ENCODE measurements at regions not wholly inside any gene's neighbourhood (a gene's known extent, or its start where the extent isn't known, plus 50 kb on each side); places are given as distances from the start of the nearest gene placed in this dataset.
A peak's percentile ranks its signal among the peaks of the same experiment; 100 is the strongest.
"Not testable (repeated sequence)": the region's sequence is repeated elsewhere in the genome, so short reads cannot be mapped to it uniquely, and the experiment has no call there.

GRCh38 chr15:85289677-85290365, 90.6 kb upstream of the AKAP13 start:
- DNase-seq: peak; percentile 67
- 51 to 53% methylated on average over 6 of the region's 6 CpGs for WGBS, 2 experiments (ENCODE audit: insufficient coverage in 1 of 2, insufficient read length in 1 of 2)
- Mint-ChIP-seq H3K27me3 (ENCODE audit: insufficient read depth) (peaks cover 12% of the 10 kb centered on the region), H3K4me3 (no peak overlapping the region), H3K27ac (no peak overlapping the region), H3K4me1 (no peaks in the 10 kb centered on the region), H3K9me3 (no peaks in the 10 kb centered on the region), H3K36me3 (ENCODE audit: low read depth) (no peaks in the 10 kb centered on the region)
- no peak overlapping the region for H3K4me3 ChIP-seq (ENCODE audit: low read length)
- no peaks in the 10 kb centered on the region for H3K36me3 ChIP-seq (ENCODE audit: control insufficient read depth, insufficient read depth, low read length)
- peaks cover 10% of the 10 kb centered on the region for H3K27me3 ChIP-seq (ENCODE audit: control insufficient read depth, insufficient read depth, low read length, poor library complexity, severe bottlenecking)
- H3K9ac ChIP-seq (ENCODE audit: extremely low read depth, low read length, poor library complexity, severe bottlenecking): no peak overlapping the region
- no peaks in the 10 kb centered on the region for H3K4me1 ChIP-seq (ENCODE audit: control insufficient read depth, insufficient read depth, low read length)
- no peak overlapping the region for H3K27ac ChIP-seq (ENCODE audit: low read depth, low read length)
- TF ChIP-seq, protein P1, sequence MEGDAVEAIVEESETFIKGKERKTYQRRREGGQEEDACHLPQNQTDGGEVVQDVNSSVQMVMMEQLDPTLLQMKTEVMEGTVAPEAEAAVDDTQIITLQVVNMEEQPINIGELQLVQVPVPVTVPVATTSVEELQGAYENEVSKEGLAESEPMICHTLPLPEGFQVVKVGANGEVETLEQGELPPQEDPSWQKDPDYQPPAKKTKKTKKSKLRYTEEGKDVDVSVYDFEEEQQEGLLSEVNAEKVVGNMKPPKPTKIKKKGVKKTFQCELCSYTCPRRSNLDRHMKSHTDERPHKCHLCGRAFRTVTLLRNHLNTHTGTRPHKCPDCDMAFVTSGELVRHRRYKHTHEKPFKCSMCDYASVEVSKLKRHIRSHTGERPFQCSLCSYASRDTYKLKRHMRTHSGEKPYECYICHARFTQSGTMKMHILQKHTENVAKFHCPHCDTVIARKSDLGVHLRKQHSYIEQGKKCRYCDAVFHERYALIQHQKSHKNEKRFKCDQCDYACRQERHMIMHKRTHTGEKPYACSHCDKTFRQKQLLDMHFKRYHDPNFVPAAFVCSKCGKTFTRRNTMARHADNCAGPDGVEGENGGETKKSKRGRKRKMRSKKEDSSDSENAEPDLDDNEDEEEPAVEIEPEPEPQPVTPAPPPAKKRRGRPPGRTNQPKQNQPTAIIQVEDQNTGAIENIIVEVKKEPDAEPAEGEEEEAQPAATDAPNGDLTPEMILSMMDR (conservative IDR thresholded peaks at IDR 0.05): peak; percentile 73
- no peaks in the 10 kb centered on the region for H3K9me3 ChIP-seq (ENCODE audit: control insufficient read depth, low read length)

- H3K27me3 ChIP-seq (ENCODE audit: control insufficient read depth, insufficient read depth, low read length, poor library complexity, severe bottlenecking); H3K4me1 ChIP-seq (ENCODE audit: control insufficient read depth, insufficient read depth, low read length); H3K4me1 Mint-ChIP-seq; H3K9ac ChIP-seq (ENCODE audit: extremely low read depth, low read length, poor library complexity, severe bottlenecking); H3K4me3 Mint-ChIP-seq; H3K27ac Mint-ChIP-seq; DNase-seq; H3K36me3 Mint-ChIP-seq (ENCODE audit: low read depth); H3K36me3 ChIP-seq (ENCODE audit: control insufficient read depth, insufficient read depth, low read length); H3K27ac ChIP-seq (ENCODE audit: low read depth, low read length); H3K9me3 ChIP-seq (ENCODE audit: control insufficient read depth, low read length); H3K4me3 ChIP-seq (ENCODE audit: low read length); H3K9me3 Mint-ChIP-seq: not testable (repeated sequence)
- H3K27me3 Mint-ChIP-seq (ENCODE audit: insufficient read depth): peaks cover 10% of the 10 kb centered on the region
- WGBS, 2 experiments (ENCODE audit: insufficient coverage in 1 of 2, insufficient read length in 1 of 2): 96 to 100% methylated on average over 2 to 4 of the region's 5 CpGs
Observed at GRCh38 chr15:85292583-85292982, 87.8 kb upstream of the AKAP13 start.

- 49 to 54% methylated on average over 14 of the region's 14 CpGs for WGBS, 2 experiments (ENCODE audit: insufficient coverage in 1 of 2, insufficient read length in 1 of 2)
- H3K27me3 Mint-ChIP-seq (ENCODE audit: insufficient read depth): peaks cover 6% of the 10 kb centered on the region
- H3K4me3 ChIP-seq (ENCODE audit: low read length): no peak overlapping the region
- no peak overlapping the region for H3K4me3 Mint-ChIP-seq
- H3K27ac Mint-ChIP-seq: no peak overlapping the region
- TF ChIP-seq, protein P1 (conservative IDR thresholded peaks at IDR 0.05): peak; percentile 83
- H3K27ac ChIP-seq (ENCODE audit: low read depth, low read length): no peak overlapping the region
- H3K9me3 Mint-ChIP-seq: no peaks in the 10 kb centered on the region
- no peaks in the 10 kb centered on the region for H3K36me3 Mint-ChIP-seq (ENCODE audit: low read depth)
- H3K4me1 ChIP-seq (ENCODE audit: control insufficient read depth, insufficient read depth, low read length): no peaks in the 10 kb centered on the region
- H3K27me3 ChIP-seq (ENCODE audit: control insufficient read depth, insufficient read depth, low read length, poor library complexity, severe bottlenecking): no peaks in the 10 kb centered on the region
- no peak overlapping the region for H3K9ac ChIP-seq (ENCODE audit: extremely low read depth, low read length, poor library complexity, severe bottlenecking)
- H3K4me1 Mint-ChIP-seq: peaks cover 16% of the 10 kb centered on the region
- no peaks in the 10 kb centered on the region for H3K36me3 ChIP-seq (ENCODE audit: control insufficient read depth, insufficient read depth, low read length)
- no peaks in the 10 kb centered on the region for H3K9me3 ChIP-seq (ENCODE audit: control insufficient read depth, low read length)
- peak; percentile 89 for DNase-seq
Observed at GRCh38 chr15:85296615-85297402, 83.6 kb upstream of the AKAP13 start.

Measured in endodermal cell (in vitro differentiated cells).